HCT116 (cell line): ENCODE measurements at regions not wholly inside any gene's neighbourhood (a gene's known extent, or its start where the extent isn't known, plus 50 kb on each side); places are given as distances from the start of the nearest gene placed in this dataset.

Source experiments
- ATAC-seq: fragments of 200-7000 bp; cut with Tn5 transposase; 2 replicates; pipeline ENCODE4 v1.9.1; 2020; ENCODE audit warnings: mild to moderate bottlenecking, moderate library complexity
- BruUV-seq: library from RNA; stranded (reverse); fragments of 400-500 nt; replicated peaks from 2 replicates; lab custom pipeline; 2021; lab: Mats Ljungman, UMichigan
- CTCF ChIA-PET: fragments of 300-600 bp; sonication (Branson Sonifier 250); formaldehyde crosslinking; loops from one replicate; lab custom pipeline; 2021; ENCODE audit warnings: antibody characterized with exemption; lab: Charles Lee
- POLR2A ChIA-PET: fragments of 300-600, 350-600 bp; sonication (Branson Sonifier 250); formaldehyde crosslinking; loops from one replicate; lab custom pipeline; 2021; ENCODE audit warnings: antibody characterized with exemption; lab: Charles Lee
- RAD21 ChIA-PET, 2 experiments: fragments of 300-600 bp; sonication (Branson Sonifier 250); formaldehyde crosslinking; loops; one replicate each; lab custom pipeline; 2023; ENCODE audit warnings: low total read pairs in 2 of 2; ENCODE audit not compliant: uncharacterized antibody in 2 of 2, unreplicated experiment in 2 of 2, low non-redundant PET in 1 of 2; lab: Charles Lee
- DNase-seq: peaks from one replicate; pipeline ENCODE4 v3.0.0-alpha.2; 2010; ENCODE audit warnings: low read depth, low spot score
- H2AFZ ChIP-seq: fragments of 200-600 bp; shearing (Covaris generic), sonication (generic); 2 replicates; pipeline ENCODE4 v1.6.1; 2017; ENCODE audit warnings: low read depth, mixed run types, mixed read lengths, antibody characterized with exemption, low read length; ENCODE audit not compliant: poor library complexity, severe bottlenecking
- H3K27ac ChIP-seq: 2 replicates; pipeline ENCODE4 v1.5.1; 2012; ENCODE audit warnings: low read depth, low read length
- H3K27me3 ChIP-seq: fragments of 200-600 bp; sonication (generic); 2 replicates; pipeline ENCODE4 v1.6.1; 2016; ENCODE audit warnings: mixed run types, low read length, mixed read lengths; ENCODE audit not compliant: insufficient read depth
- H3K36me3 ChIP-seq, 2 experiments: fragments of 200-500 bp in 1 of 2; fragments of 200-600 bp in 1 of 2; sonication (Bioruptor generic) in 1 of 2; sonication (generic) in 1 of 2; 2 replicates each; pipeline versions ENCODE4 v1.5.1 to v1.6.1; 2014 to 2016; ENCODE audit warnings: low read length in 2 of 2, inconsistent platforms in 1 of 2, mixed read lengths in 1 of 2, mixed run types in 1 of 2; ENCODE audit not compliant: insufficient read depth in 2 of 2, control insufficient read depth in 1 of 2
- H3K4me1 ChIP-seq, 2 experiments: fragments of 200-600 bp in 1 of 2; sonication (generic) in 1 of 2; 2 replicates each; pipeline versions ENCODE4 v1.5.1 to v1.6.1; 2012 to 2017; ENCODE audit warnings: low read length in 2 of 2, inconsistent platforms in 1 of 2, mild to moderate bottlenecking in 1 of 2, mixed read lengths in 1 of 2, mixed run types in 1 of 2, moderate library complexity in 1 of 2; ENCODE audit not compliant: insufficient read depth in 2 of 2, control insufficient read depth in 1 of 2
- H3K4me2 ChIP-seq: fragments of 200-600 bp; sonication (generic); 2 replicates; pipeline ENCODE4 v1.6.1; 2017; ENCODE audit warnings: mixed run types, low read length, mixed read lengths
- H3K4me3 ChIP-seq, 2 experiments: fragments of 200-600 bp in 1 of 2; sonication (generic) in 1 of 2; replicated peaks in 1 of 2; 2 replicates each; pipeline ENCODE4 v1.5.1; 2011 to 2016; ENCODE audit warnings: low read length in 2 of 2, control low read depth in 1 of 2, low read depth in 1 of 2, mild to moderate bottlenecking in 1 of 2, mixed read lengths in 1 of 2, mixed run types in 1 of 2
- H3K79me2 ChIP-seq: fragments of 200-600 bp; sonication (generic); 2 replicates; pipeline ENCODE4 v1.6.1; 2017; ENCODE audit warnings: mild to moderate bottlenecking, mixed run types, low read length, moderate library complexity, mixed read lengths; ENCODE audit not compliant: insufficient read depth
- H3K9ac ChIP-seq: fragments of 200-600 bp; sonication (generic); 2 replicates; pipeline ENCODE4 v1.6.1; 2016; ENCODE audit warnings: low read length, mixed read lengths
- H3K9me2 ChIP-seq: fragments of 200-600 bp; sonication (generic), shearing (Covaris generic); 2 replicates; pipeline ENCODE4 v1.6.1; 2017; ENCODE audit warnings: mixed run types, mild to moderate bottlenecking, moderate library complexity; ENCODE audit not compliant: insufficient read depth
- H3K9me3 ChIP-seq, 2 experiments: fragments of 200-500 bp in 1 of 2; fragments of 200-600 bp in 1 of 2; sonication (Bioruptor generic) in 1 of 2; sonication (generic) in 1 of 2; 2 replicates each; pipeline ENCODE4 v1.6.1; 2014 to 2017; ENCODE audit warnings: low read length in 2 of 2, mixed read lengths in 2 of 2, inconsistent platforms in 1 of 2, low read depth in 1 of 2, mild to moderate bottlenecking in 1 of 2, mixed run types in 1 of 2, moderate library complexity in 1 of 2; ENCODE audit not compliant: control insufficient read depth in 1 of 2, insufficient read depth in 1 of 2
- H4K20me1 ChIP-seq: fragments of 200-600 bp; sonication (generic), shearing (Covaris generic); 2 replicates; pipeline ENCODE4 v1.6.1; 2017; ENCODE audit warnings: mixed run types, mild to moderate bottlenecking, moderate library complexity; ENCODE audit not compliant: insufficient read depth
- CBX3 ChIP-seq: IDR thresholded peaks from 2 replicates; pipeline ENCODE4 v1.6.1; 2012; ENCODE audit warnings: low read depth
- CTCF ChIP-seq, 3 experiments: fragments of 200-600 bp in 1 of 3; sonication (generic) in 1 of 3; IDR thresholded peaks in 2 of 3; conservative IDR thresholded peaks in 1 of 3; 2 replicates each; pipeline ENCODE4 v1.5.1; 2012 to 2017; ENCODE audit warnings: low read depth in 2 of 3, low read length in 2 of 3, antibody characterized with exemption in 1 of 3, borderline replicate concordance in 1 of 3, control low read depth in 1 of 3, mild to moderate bottlenecking in 1 of 3, mixed read lengths in 1 of 3, mixed run types in 1 of 3, moderate library complexity in 1 of 3; ENCODE audit not compliant: insufficient read depth in 1 of 3
- EGR1 ChIP-seq: IDR thresholded peaks from 2 replicates; pipeline ENCODE4 v1.6.1; 2012; ENCODE audit warnings: low read depth
- ELF1 ChIP-seq: IDR thresholded peaks from 2 replicates; pipeline ENCODE4 v1.6.1; 2012; ENCODE audit warnings: low read depth, borderline replicate concordance
- EZH2 ChIP-seq: fragments of 200-600 bp; sonication (generic); IDR thresholded peaks from 2 replicates; pipeline ENCODE4 v1.6.1; 2017; ENCODE audit warnings: antibody characterized with exemption, mixed run types
- EZH2phosphoT487 ChIP-seq: fragments of 200-600 bp; IDR thresholded peaks from 2 replicates; pipeline ENCODE4 v1.6.1; 2018; ENCODE audit warnings: antibody characterized with exemption, borderline replicate concordance
- FOSL1 ChIP-seq: IDR thresholded peaks from 2 replicates; pipeline ENCODE4 v1.6.1; 2012; ENCODE audit warnings: low read depth
- MAX ChIP-seq: IDR thresholded peaks from 2 replicates; pipeline ENCODE4 v1.6.1; 2012
- POLR2A ChIP-seq: IDR thresholded peaks from 2 replicates; pipeline ENCODE4 v1.7.0; 2011; ENCODE audit warnings: borderline replicate concordance; ENCODE audit not compliant: insufficient read depth, insufficient read length; ENCODE audit errors: extremely low read depth
- POLR2AphosphoS5 ChIP-seq: IDR thresholded peaks from 2 replicates; pipeline ENCODE4 v1.6.1; 2011; ENCODE audit warnings: mild to moderate bottlenecking, low read depth, low read length, moderate library complexity
- RAD21 ChIP-seq: IDR thresholded peaks from 2 replicates; pipeline ENCODE4 v1.6.1; 2012; ENCODE audit warnings: low read depth, mild to moderate bottlenecking
- SIN3A ChIP-seq: IDR thresholded peaks from 2 replicates; pipeline ENCODE4 v1.6.1; 2012; ENCODE audit warnings: low read depth
- SP1 ChIP-seq: IDR thresholded peaks from 2 replicates; pipeline ENCODE4 v1.6.1; 2012; ENCODE audit warnings: low read depth
- SRF ChIP-seq: IDR thresholded peaks from 2 replicates; pipeline ENCODE4 v1.6.1; 2012; ENCODE audit warnings: low read depth
- intact Hi-C: fragments of 100-400 bp; cut with micrococcal nuclease; formaldehyde crosslinking; loops from 2 replicates; pipeline ENCODE4 v1.10.0; 2022
- TF ChIP-seq, protein P1 (sequence below): IDR thresholded peaks from 2 replicates; pipeline ENCODE4 v1.6.1; 2011; ENCODE audit warnings: mild to moderate bottlenecking, low read length, moderate library complexity; ENCODE audit not compliant: insufficient replicate concordance; ENCODE audit errors: extremely low read depth

GRCh38 chr5:93250424-93250823 lies 330.6 kb downstream of the NR2F1-AS1 start:
- Histone ChIP-seq H2AFZ (peak overlapping the region; percentile 93), H3K4me1 (peaks cover 29 to 45% of the 10 kb centered on the region in 2 experiments), H3K4me2 (peak overlapping the region; percentile 94), H3K36me3 (no peaks in the 10 kb centered on the region), H3K9ac (peak overlapping the region; percentile 63), H4K20me1 (no peaks in the 10 kb centered on the region), H3K9me3 (no peaks in the 10 kb centered on the region)
- ATAC-seq (no peak), DNase-seq (no peak)
- POLR2A ChIA-PET: interaction anchor here (1.4 kb wide), 1 partner anchor 86 kb away, joined by 5 read pairs; no protein-coding TSS in a partner anchor
- CTCF ChIA-PET: interaction anchor here (2.0 kb wide), 1 partner anchor 158 kb away, joined by 4 read pairs; no protein-coding TSS in a partner anchor
- TF ChIP-seq FOSL1: no peak
- TF ChIP-seq SRF: no peak
- no peak for TF ChIP-seq EGR1
- no peak for TF ChIP-seq EZH2phosphoT487
- TF ChIP-seq, protein P1, sequence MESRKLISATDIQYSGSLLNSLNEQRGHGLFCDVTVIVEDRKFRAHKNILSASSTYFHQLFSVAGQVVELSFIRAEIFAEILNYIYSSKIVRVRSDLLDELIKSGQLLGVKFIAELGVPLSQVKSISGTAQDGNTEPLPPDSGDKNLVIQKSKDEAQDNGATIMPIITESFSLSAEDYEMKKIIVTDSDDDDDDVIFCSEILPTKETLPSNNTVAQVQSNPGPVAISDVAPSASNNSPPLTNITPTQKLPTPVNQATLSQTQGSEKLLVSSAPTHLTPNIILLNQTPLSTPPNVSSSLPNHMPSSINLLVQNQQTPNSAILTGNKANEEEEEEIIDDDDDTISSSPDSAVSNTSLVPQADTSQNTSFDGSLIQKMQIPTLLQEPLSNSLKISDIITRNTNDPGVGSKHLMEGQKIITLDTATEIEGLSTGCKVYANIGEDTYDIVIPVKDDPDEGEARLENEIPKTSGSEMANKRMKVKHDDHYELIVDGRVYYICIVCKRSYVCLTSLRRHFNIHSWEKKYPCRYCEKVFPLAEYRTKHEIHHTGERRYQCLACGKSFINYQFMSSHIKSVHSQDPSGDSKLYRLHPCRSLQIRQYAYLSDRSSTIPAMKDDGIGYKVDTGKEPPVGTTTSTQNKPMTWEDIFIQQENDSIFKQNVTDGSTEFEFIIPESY: no peak
- TF ChIP-seq ELF1: no peak
- no peak for TF ChIP-seq POLR2A
- no peak for TF ChIP-seq CBX3
- no peak for TF ChIP-seq SIN3A
- TF ChIP-seq RAD21: no peak
- TF ChIP-seq SP1: no peak
- TF ChIP-seq EZH2: no peak
- TF ChIP-seq CTCF (IDR thresholded peaks at IDR 0.05 in 2 of 3, conservative IDR thresholded peaks at IDR 0.05 in 1 of 3; ENCODE audit: borderline replicate concordance in 1 of 3, insufficient read depth in 1 of 3, low read depth in 2 of 3, low read length in 2 of 3): no peak
- no peak for TF ChIP-seq POLR2AphosphoS5
- TF ChIP-seq MAX: no peak
- TF ChIP-seq, all 23 proteins: peak for 0
- no peaks in the 10 kb centered on the region for H3K27me3 ChIP-seq
- peak overlapping the region; percentile 5 to 64; a peak in 3 of 4 replicates for H3K4me3 ChIP-seq
- intact Hi-C loops: loop anchor here (5.0 kb wide), 1 partner anchor 343 kb away; no protein-coding TSS in a partner anchor
- RAD21 ChIA-PET: interaction anchor here in 1 of 2 experiments (0.9 kb wide), 1 partner anchor 86 kb away, joined by 3 read pairs; no protein-coding TSS in a partner anchor
- BruUV-seq: no TSS peak
- no peaks in the 10 kb centered on the region for H3K9me2 ChIP-seq
- H3K79me2 ChIP-seq: no peaks in the 10 kb centered on the region
- peak overlapping the region; percentile 96 for H3K27ac ChIP-seq
